Gastrocnemius medialis (tissue), 4 donors: ENCODE measurements at regions not wholly inside any gene's neighbourhood (a gene's known extent, or its start where the extent isn't known, plus 50 kb on each side); places are given as distances from the start of the nearest gene placed in this dataset.

Source experiments
- ATAC-seq, 2 donors: fragments of 150-250 bp; one replicate each; pipeline ENCODE4 v1.9.1; 2016
- DNase-seq, 2 donors: peaks; one replicate each; pipeline ENCODE4 v3.0.0-alpha.2; 2019
- H3K27ac ChIP-seq, 4 donors: fragments of 200-600 bp; sonication (generic); 1 replicate in 1 of 4; 2 replicates in 3 of 4; pipeline ENCODE4 v1.5.1; 2016 to 2018; ENCODE audit warnings: mild to moderate bottlenecking in 2 of 4, moderate library complexity in 1 of 4
- H3K27me3 ChIP-seq, 3 donors: fragments of 200-600 bp; sonication (generic) in 2 of 3; 1 replicate in 1 of 3; 2 replicates in 2 of 3; pipeline versions ENCODE4 v1.5.1 to v1.6.0; 2016 to 2019; ENCODE audit warnings: mild to moderate bottlenecking in 1 of 3, moderate library complexity in 1 of 3
- H3K36me3 ChIP-seq, 2 donors: fragments of 200-600 bp; sonication (generic) in 1 of 2; one replicate each; pipeline ENCODE4 v1.5.1; 2017 to 2018
- H3K4me1 ChIP-seq, 2 donors: fragments of 200-600 bp; sonication (generic) in 1 of 2; one replicate each; pipeline ENCODE4 v1.5.1; 2016 to 2017; ENCODE audit warnings: mild to moderate bottlenecking in 2 of 2
- H3K4me3 ChIP-seq, 4 donors: fragments of 200-600 bp; sonication (generic) in 3 of 4; 1 replicate in 1 of 4; 2 replicates in 3 of 4; pipeline ENCODE4 v1.5.1; 2016 to 2019; ENCODE audit warnings: mild to moderate bottlenecking in 2 of 4
- H3K9me3 ChIP-seq, 3 donors: fragments of 200-600 bp; sonication (generic) in 2 of 3; 1 replicate in 1 of 3; 2 replicates in 2 of 3; pipeline ENCODE4 v1.5.1; 2016 to 2019
- POLR2A ChIP-seq, 2 donors: fragments of 450-650 bp; IDR thresholded peaks; one replicate each; pipeline ENCODE4 v1.6.1; 2017; ENCODE audit warnings: antibody characterized with exemption in 2 of 2, mild to moderate bottlenecking in 2 of 2, moderate library complexity in 2 of 2
- in situ Hi-C, 4 donors: fragments of 200-750 bp; cut with MboI; loops; one replicate each; pipeline versions ENCODE4 v1.15.0 to v1.8.0; 2017; ENCODE audit warnings: low sequenced_read_pairs in 4 of 4
- intact Hi-C: fragments of 100-400 bp; cut with DNase I; formaldehyde crosslinking; loops from one replicate; pipeline ENCODE4 v1.15.1; 2023; ENCODE audit warnings: low total_unique reads
- TF ChIP-seq, protein P1 (sequence below), 5 experiments: fragments of 450-650 bp in 3 of 5; fragments of 200-600 bp in 2 of 5; sonication (generic) in 2 of 5; IDR thresholded peaks in 4 of 5; conservative IDR thresholded peaks in 1 of 5; 1 replicate in 4 of 5; 2 replicates in 1 of 5; pipeline ENCODE4 v1.5.1; 2016 to 2019; ENCODE audit warnings: antibody characterized with exemption in 5 of 5, mild to moderate bottlenecking in 3 of 5, moderate library complexity in 3 of 5

DNA sequence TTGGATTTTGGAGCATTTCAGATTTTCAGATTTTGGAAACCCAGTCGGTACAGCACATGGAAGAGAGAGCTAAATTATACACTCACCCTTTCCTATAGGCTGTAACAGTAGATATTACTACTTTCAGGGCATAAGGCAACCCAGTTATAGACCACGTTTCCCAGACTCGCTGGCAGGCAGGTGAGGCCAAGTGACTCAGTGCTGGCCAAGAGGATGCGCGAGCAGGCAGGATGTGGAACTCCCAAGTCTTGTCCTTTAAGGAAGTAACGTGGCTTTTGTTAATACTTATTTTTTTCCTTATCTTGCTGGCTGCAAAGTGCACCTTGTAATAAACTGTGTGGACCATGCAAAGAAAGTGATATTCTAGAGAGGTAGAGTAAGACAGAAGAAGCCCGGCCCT is 1160.1 kb downstream of the GATA3 start:
- Histone ChIP-seq H3K27me3 (no peaks in the 10 kb centered on the region), H3K36me3 (no peaks in the 10 kb centered on the region), H3K4me1 (no peaks in the 10 kb centered on the region), H3K4me3 (no peak overlapping the region), H3K9me3 (no peaks in the 10 kb centered on the region), H3K27ac (no peak overlapping the region)
- DNase-seq (no peak), ATAC-seq (no peak)
- TF ChIP-seq POLR2A (IDR thresholded peaks at IDR 0.05) = no peak
- TF ChIP-seq, protein P1, sequence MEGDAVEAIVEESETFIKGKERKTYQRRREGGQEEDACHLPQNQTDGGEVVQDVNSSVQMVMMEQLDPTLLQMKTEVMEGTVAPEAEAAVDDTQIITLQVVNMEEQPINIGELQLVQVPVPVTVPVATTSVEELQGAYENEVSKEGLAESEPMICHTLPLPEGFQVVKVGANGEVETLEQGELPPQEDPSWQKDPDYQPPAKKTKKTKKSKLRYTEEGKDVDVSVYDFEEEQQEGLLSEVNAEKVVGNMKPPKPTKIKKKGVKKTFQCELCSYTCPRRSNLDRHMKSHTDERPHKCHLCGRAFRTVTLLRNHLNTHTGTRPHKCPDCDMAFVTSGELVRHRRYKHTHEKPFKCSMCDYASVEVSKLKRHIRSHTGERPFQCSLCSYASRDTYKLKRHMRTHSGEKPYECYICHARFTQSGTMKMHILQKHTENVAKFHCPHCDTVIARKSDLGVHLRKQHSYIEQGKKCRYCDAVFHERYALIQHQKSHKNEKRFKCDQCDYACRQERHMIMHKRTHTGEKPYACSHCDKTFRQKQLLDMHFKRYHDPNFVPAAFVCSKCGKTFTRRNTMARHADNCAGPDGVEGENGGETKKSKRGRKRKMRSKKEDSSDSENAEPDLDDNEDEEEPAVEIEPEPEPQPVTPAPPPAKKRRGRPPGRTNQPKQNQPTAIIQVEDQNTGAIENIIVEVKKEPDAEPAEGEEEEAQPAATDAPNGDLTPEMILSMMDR (IDR thresholded peaks at IDR 0.05 in 4 of 5, conservative IDR thresholded peaks at IDR 0.05 in 1 of 5) = no peak
- intact Hi-C loops = no loop called here
- in situ Hi-C loops = loop anchor here in 3 of 4 donors (5.0 kb wide), 2 partner anchors 1342 to 1347 kb away; no protein-coding TSS in a partner anchor

DNA sequence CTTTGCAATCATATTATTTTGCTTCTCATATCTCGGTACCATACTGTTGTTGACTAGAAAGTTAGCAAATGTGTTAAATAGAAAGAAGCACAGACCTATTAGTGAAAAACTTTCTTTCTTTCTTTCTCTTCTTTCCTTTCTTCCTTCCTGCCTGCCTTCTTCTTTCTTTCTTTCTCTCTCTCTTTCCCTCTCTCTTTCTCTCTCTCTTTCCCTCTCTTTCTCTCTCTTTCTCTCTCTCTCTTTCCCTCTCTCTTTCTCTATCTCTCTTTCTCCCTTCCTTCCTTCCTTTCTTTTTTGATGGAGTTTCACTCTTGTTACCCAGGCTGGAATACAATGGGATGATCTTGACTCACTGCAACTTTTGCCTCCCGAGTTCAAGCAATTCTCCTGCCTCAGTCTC is 1160.6 kb downstream of the GATA3 start:
- no peaks in the 10 kb centered on the region for H3K4me1 ChIP-seq
- H3K9me3 ChIP-seq = no peaks in the 10 kb centered on the region
- in situ Hi-C loops = no loop called here
- no peaks in the 10 kb centered on the region for H3K27me3 ChIP-seq
- ATAC-seq = no peak
- TF ChIP-seq, protein P1 (IDR thresholded peaks at IDR 0.05 in 4 of 5, conservative IDR thresholded peaks at IDR 0.05 in 1 of 5) = no peak
- no peak for TF ChIP-seq POLR2A (IDR thresholded peaks at IDR 0.05)
- no peak overlapping the region for H3K27ac ChIP-seq
- no peak overlapping the region for H3K4me3 ChIP-seq
- intact Hi-C loops = no loop called here
- no peaks in the 10 kb centered on the region for H3K36me3 ChIP-seq
- DNase-seq = no peak

DNA sequence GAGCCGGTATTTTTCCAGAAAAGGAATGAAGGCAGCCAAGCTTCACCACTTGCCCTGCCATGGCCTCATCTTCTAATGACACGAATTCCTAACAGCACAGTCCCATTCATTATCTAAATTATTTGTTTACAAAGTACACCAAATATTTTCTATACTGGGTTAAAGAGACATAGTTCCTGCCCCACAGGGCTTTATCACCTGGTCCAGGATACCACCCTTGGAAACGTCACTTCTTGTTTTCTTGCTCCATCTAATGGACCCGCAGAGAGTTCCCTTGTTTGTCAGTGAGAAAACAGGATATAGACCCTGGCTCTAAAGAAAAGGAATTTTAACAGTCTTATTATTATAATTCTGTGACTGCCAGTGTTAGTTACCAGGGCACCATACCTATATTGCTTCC is 1165.4 kb downstream of the GATA3 start:
- Histone ChIP-seq H3K36me3 (no peaks in the 10 kb centered on the region), H3K27ac (no peak overlapping the region), H3K4me1 (no peaks in the 10 kb centered on the region), H3K9me3 (no peaks in the 10 kb centered on the region), H3K4me3 (no peak overlapping the region), H3K27me3 (no peaks in the 10 kb centered on the region)
- DNase-seq (no peak), ATAC-seq (no peak)
- in situ Hi-C loops = no loop called here
- TF ChIP-seq, protein P1 (IDR thresholded peaks at IDR 0.05 in 4 of 5, conservative IDR thresholded peaks at IDR 0.05 in 1 of 5) = no peak
- TF ChIP-seq POLR2A (IDR thresholded peaks at IDR 0.05) = no peak
- intact Hi-C loops = no loop called here

DNA sequence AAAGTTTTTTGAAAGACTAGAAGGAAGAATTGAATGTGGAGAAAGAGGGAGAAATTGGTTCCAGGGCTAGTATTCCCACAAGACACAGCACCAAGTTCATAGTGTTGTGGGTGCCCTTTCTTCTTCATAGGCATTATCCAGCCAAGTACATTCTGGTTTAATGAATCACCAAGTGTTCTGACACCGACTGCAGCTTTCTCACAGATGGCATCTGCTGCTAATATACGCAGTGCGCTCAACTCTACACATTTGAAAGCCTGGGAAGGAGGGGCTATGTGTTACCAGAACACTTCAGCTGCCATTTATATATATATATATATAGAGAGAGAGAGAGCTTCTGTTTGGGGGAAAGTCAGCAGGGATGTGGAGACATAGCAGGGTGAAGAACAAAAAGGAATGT is 1168.4 kb downstream of the GATA3 start:
- no peak for DNase-seq
- intact Hi-C loops (no loop called here), in situ Hi-C loops (no loop called here)
- Histone ChIP-seq H3K9me3 (no peaks in the 10 kb centered on the region), H3K27ac (no peak overlapping the region), H3K4me1 (no peaks in the 10 kb centered on the region), H3K36me3 (no peaks in the 10 kb centered on the region), H3K27me3 (no peaks in the 10 kb centered on the region), H3K4me3 (no peak overlapping the region)
- TF ChIP-seq, protein P1 (IDR thresholded peaks at IDR 0.05 in 4 of 5, conservative IDR thresholded peaks at IDR 0.05 in 1 of 5) = no peak
- TF ChIP-seq POLR2A (IDR thresholded peaks at IDR 0.05) = no peak
- ATAC-seq = no peak

DNA sequence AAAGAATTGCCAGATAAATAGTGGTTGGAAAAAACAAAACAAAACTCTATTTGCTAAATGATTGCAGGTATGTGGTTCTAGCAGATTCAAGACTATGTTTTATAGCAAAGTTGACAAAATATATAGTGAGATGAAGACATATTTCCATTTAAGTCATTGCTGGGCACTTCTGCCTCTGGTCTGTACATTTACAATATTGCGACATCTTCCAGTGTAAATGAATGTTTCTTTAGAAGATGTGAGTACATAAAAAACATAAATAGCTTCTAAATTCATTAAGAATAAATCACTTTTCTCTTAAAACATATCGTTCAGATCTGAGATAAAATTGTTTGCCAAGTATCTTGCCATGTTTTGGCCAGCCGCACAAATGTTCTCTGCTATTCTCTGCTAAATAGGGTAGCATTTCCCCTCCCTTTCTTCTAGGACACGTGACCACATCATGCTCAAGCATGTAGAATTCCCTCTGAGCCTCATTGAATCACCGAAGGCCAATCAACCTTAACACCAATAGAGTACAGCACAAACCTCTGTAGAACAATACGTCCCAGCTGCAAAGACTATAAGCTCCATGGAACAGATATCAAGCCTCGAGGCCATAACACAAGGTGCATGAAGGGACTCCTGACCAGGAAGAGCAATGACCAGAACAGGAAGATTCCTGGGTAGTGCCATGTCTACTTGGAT is 1173.3 kb downstream of the GATA3 start:
- H3K4me1 ChIP-seq = no peaks in the 10 kb centered on the region
- no peak overlapping the region for H3K27ac ChIP-seq
- intact Hi-C loops (no loop called here), in situ Hi-C loops (no loop called here)
- no peaks in the 10 kb centered on the region for H3K36me3 ChIP-seq
- no peaks in the 10 kb centered on the region for H3K9me3 ChIP-seq
- TF ChIP-seq POLR2A (IDR thresholded peaks at IDR 0.05) = no peak
- TF ChIP-seq, protein P1 (IDR thresholded peaks at IDR 0.05 in 4 of 5, conservative IDR thresholded peaks at IDR 0.05 in 1 of 5) = no peak
- H3K4me3 ChIP-seq = no peak overlapping the region
- ATAC-seq (no peak), DNase-seq (no peak)
- no peaks in the 10 kb centered on the region for H3K27me3 ChIP-seq
